ENCODE measurements at regions not wholly inside any gene's neighbourhood (a gene's known extent, or its start where the extent isn't known, plus 50 kb on each side); places are given as distances from the start of the nearest gene placed in this dataset.

DNA sequence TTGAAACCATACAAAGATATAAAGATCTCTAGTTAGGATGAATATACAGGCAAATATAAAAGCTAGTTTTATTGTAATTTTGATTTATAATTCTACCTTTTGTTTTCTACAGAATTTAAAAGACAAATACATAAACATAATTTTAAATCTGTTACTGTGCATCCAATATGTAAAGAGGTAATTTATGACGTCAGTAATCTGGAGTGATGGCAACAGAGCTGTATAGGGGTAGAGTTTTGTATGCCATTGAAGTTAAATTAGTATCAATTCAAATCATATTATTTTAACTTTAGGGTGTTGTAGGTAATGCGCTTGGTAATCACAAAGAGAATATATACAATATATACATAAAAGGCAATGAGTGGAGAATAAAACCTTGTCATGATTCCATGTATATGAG, 183.7 kb upstream of the ARHGAP24 start:
- WGBS, 2 donors (ENCODE audit: extremely low coverage in 2 of 2, insufficient read length in 2 of 2, insufficient replicate concordance in 1 of 2) = no CpG with 5 or more reads among the region's 2 CpGs
- Histone ChIP-seq H3K36me3 (replicated peaks in 1 of 2; ENCODE audit: control insufficient read depth in 2 of 2, insufficient read depth in 2 of 2, low read length in 2 of 2) (no peaks in the 10 kb centered on the region), H3K23ac (ENCODE audit: low read depth, low read length, poor library complexity) (no peak overlapping the region), H2BK12ac (ENCODE audit: low read length) (no peak overlapping the region), H3K4ac (ENCODE audit: low read length) (no peak overlapping the region), H3K9ac (ENCODE audit: low read depth, low read length, poor library complexity) (no peak overlapping the region), H4K8ac (ENCODE audit: low read depth, low read length) (no peak overlapping the region), H3K4me1 (ENCODE audit: control insufficient read depth in 2 of 2, insufficient read depth in 1 of 2, low read depth in 1 of 2, low read length in 2 of 2) (no peaks in the 10 kb centered on the region), H3K4me2 (ENCODE audit: insufficient read depth, low read length, poor library complexity, severe bottlenecking) (no peak overlapping the region), H3K79me1 (ENCODE audit: low read depth, low read length) (no peaks in the 10 kb centered on the region), H3K9me3 (replicated peaks in 1 of 2; ENCODE audit: control insufficient read depth in 2 of 2, insufficient read depth in 1 of 2, low read depth in 1 of 2, low read length in 2 of 2) (no peaks in the 10 kb centered on the region), H3K27ac (replicated peaks; ENCODE audit: low read length) (no peak overlapping the region), H3K14ac (ENCODE audit: low read length) (no peak overlapping the region), H2BK15ac (ENCODE audit: low read length) (no peak overlapping the region), H2BK5ac (ENCODE audit: low read length) (no peak overlapping the region), H3K18ac (ENCODE audit: low read length) (no peak overlapping the region), H2AK5ac (ENCODE audit: low read depth, low read length) (no peak overlapping the region), H3K27me3 (ENCODE audit: control insufficient read depth in 3 of 3, insufficient read depth in 3 of 3, low read depth in 1 of 3, low read length in 3 of 3) (no peaks in the 10 kb centered on the region), H4K91ac (ENCODE audit: low read depth, low read length, poor library complexity) (no peak overlapping the region), H2BK120ac (ENCODE audit: low read depth, low read length) (no peak overlapping the region), H2AFZ (ENCODE audit: low read length) (no peak overlapping the region), H3K4me3 (ENCODE audit: low read length in 2 of 2) (no peak overlapping the region)
- no peak for DNase-seq (ENCODE audit: low spot score)

- no peaks in the 10 kb centered on the region for H3K9me3 ChIP-seq (replicated peaks in 1 of 2; ENCODE audit: control insufficient read depth in 2 of 2, insufficient read depth in 1 of 2, low read depth in 1 of 2, low read length in 2 of 2)
- no CpG with 5 or more reads among the region's 2 CpGs for WGBS, 2 donors (ENCODE audit: extremely low coverage in 2 of 2, insufficient read length in 2 of 2, insufficient replicate concordance in 1 of 2)
These were observed 176.9 kb upstream of the ARHGAP24 start for GRCh38 chr4:85298037-85298436.

GRCh38 chr4:85302193-85302736, 172.7 kb upstream of the ARHGAP24 start:
- Histone ChIP-seq H2BK120ac (ENCODE audit: low read depth, low read length) (no peak overlapping the region), H4K8ac (ENCODE audit: low read depth, low read length) (no peak overlapping the region), H2BK15ac (ENCODE audit: low read length) (no peak overlapping the region), H3K23ac (ENCODE audit: low read depth, low read length, poor library complexity) (peak overlapping the region; percentile 75), H3K4me3 (ENCODE audit: low read length in 2 of 2) (no peak overlapping the region), H3K4me1 (ENCODE audit: control insufficient read depth in 2 of 2, insufficient read depth in 1 of 2, low read depth in 1 of 2, low read length in 2 of 2) (peaks cover 9 to 10% of the 10 kb centered on the region in 2 donors), H3K27me3 (ENCODE audit: control insufficient read depth in 3 of 3, insufficient read depth in 3 of 3, low read depth in 1 of 3, low read length in 3 of 3) (no peaks in the 10 kb centered on the region), H4K91ac (ENCODE audit: low read depth, low read length, poor library complexity) (no peak overlapping the region), H3K79me1 (ENCODE audit: low read depth, low read length) (no peaks in the 10 kb centered on the region), H2BK12ac (ENCODE audit: low read length) (no peak overlapping the region), H3K9ac (ENCODE audit: low read depth, low read length, poor library complexity) (no peak overlapping the region), H3K9me3 (replicated peaks in 1 of 2; ENCODE audit: control insufficient read depth in 2 of 2, insufficient read depth in 1 of 2, low read depth in 1 of 2, low read length in 2 of 2) (no peaks in the 10 kb centered on the region), H3K27ac (replicated peaks; ENCODE audit: low read length) (no peak overlapping the region), H2AK5ac (ENCODE audit: low read depth, low read length) (no peak overlapping the region), H2AFZ (ENCODE audit: low read length) (peak overlapping the region; percentile 74), H2BK5ac (ENCODE audit: low read length) (no peak overlapping the region), H3K14ac (ENCODE audit: low read length) (peak overlapping the region; percentile 47), H3K18ac (ENCODE audit: low read length) (peak overlapping the region; percentile 0), H3K4me2 (ENCODE audit: insufficient read depth, low read length, poor library complexity, severe bottlenecking) (no peak overlapping the region), H3K4ac (ENCODE audit: low read length) (no peak overlapping the region), H3K36me3 (replicated peaks in 1 of 2; ENCODE audit: control insufficient read depth in 2 of 2, insufficient read depth in 2 of 2, low read length in 2 of 2) (no peaks in the 10 kb centered on the region)
- no CpG with 5 or more reads among the region's 3 CpGs for WGBS, 2 donors (ENCODE audit: extremely low coverage in 2 of 2, insufficient read length in 2 of 2, insufficient replicate concordance in 1 of 2)
- DNase-seq (ENCODE audit: low spot score) = no peak

More at GRCh38 chr4:85298037-85298436, 176.9 kb upstream of the ARHGAP24 start:
- H2AFZ ChIP-seq (ENCODE audit: low read length) = no peak overlapping the region
- H3K9ac ChIP-seq (ENCODE audit: low read depth, low read length, poor library complexity) = no peak overlapping the region
- no peak overlapping the region for H3K4ac ChIP-seq (ENCODE audit: low read length)
- no peak overlapping the region for H4K8ac ChIP-seq (ENCODE audit: low read depth, low read length)
- H3K27me3 ChIP-seq (ENCODE audit: control insufficient read depth in 3 of 3, insufficient read depth in 3 of 3, low read depth in 1 of 3, low read length in 3 of 3) = no peaks in the 10 kb centered on the region
- no peak for DNase-seq (ENCODE audit: low spot score)
- H4K91ac ChIP-seq (ENCODE audit: low read depth, low read length, poor library complexity) = no peak overlapping the region
- no peak overlapping the region for H2BK120ac ChIP-seq (ENCODE audit: low read depth, low read length)
- H3K4me1 ChIP-seq (ENCODE audit: control insufficient read depth in 2 of 2, insufficient read depth in 1 of 2, low read depth in 1 of 2, low read length in 2 of 2) = peaks cover 8 to 10% of the 10 kb centered on the region in 2 donors
- no peak overlapping the region for H3K23ac ChIP-seq (ENCODE audit: low read depth, low read length, poor library complexity)
- H2AK5ac ChIP-seq (ENCODE audit: low read depth, low read length) = no peak overlapping the region
- H2BK15ac ChIP-seq (ENCODE audit: low read length) = no peak overlapping the region
- no peak overlapping the region for H3K14ac ChIP-seq (ENCODE audit: low read length)
- H3K27ac ChIP-seq (replicated peaks; ENCODE audit: low read length) = no peak overlapping the region
- no peak overlapping the region for H2BK5ac ChIP-seq (ENCODE audit: low read length)
- H3K4me3 ChIP-seq (ENCODE audit: low read length in 2 of 2) = no peak overlapping the region
- no peaks in the 10 kb centered on the region for H3K36me3 ChIP-seq (replicated peaks in 1 of 2; ENCODE audit: control insufficient read depth in 2 of 2, insufficient read depth in 2 of 2, low read length in 2 of 2)
- H2BK12ac ChIP-seq (ENCODE audit: low read length) = no peak overlapping the region
- H3K79me1 ChIP-seq (ENCODE audit: low read depth, low read length) = no peaks in the 10 kb centered on the region
- no peak overlapping the region for H3K4me2 ChIP-seq (ENCODE audit: insufficient read depth, low read length, poor library complexity, severe bottlenecking)
- no peak overlapping the region for H3K18ac ChIP-seq (ENCODE audit: low read length)

- no peak overlapping the region for H2BK12ac ChIP-seq (ENCODE audit: low read length)
- WGBS, 2 donors (ENCODE audit: extremely low coverage in 2 of 2, insufficient read length in 2 of 2, insufficient replicate concordance in 1 of 2) = no CpG with 5 or more reads among the region's 4 CpGs
- no peak for DNase-seq (ENCODE audit: low spot score)
These were observed 172.2 kb upstream of the ARHGAP24 start for GRCh38 chr4:85302756-85303155.

More at GRCh38 chr4:85302756-85303155, 172.2 kb upstream of the ARHGAP24 start:
- no peak overlapping the region for H3K27ac ChIP-seq (replicated peaks; ENCODE audit: low read length)
- H3K23ac ChIP-seq (ENCODE audit: low read depth, low read length, poor library complexity) = no peak overlapping the region
- no peaks in the 10 kb centered on the region for H3K9me3 ChIP-seq (replicated peaks in 1 of 2; ENCODE audit: control insufficient read depth in 2 of 2, insufficient read depth in 1 of 2, low read depth in 1 of 2, low read length in 2 of 2)
- H2BK120ac ChIP-seq (ENCODE audit: low read depth, low read length) = no peak overlapping the region
- no peak overlapping the region for H3K4me2 ChIP-seq (ENCODE audit: insufficient read depth, low read length, poor library complexity, severe bottlenecking)
- H3K4me3 ChIP-seq (ENCODE audit: low read length in 2 of 2) = no peak overlapping the region
- H2AFZ ChIP-seq (ENCODE audit: low read length) = peak overlapping the region; percentile 74
- no peak overlapping the region for H3K9ac ChIP-seq (ENCODE audit: low read depth, low read length, poor library complexity)
- H3K18ac ChIP-seq (ENCODE audit: low read length) = peak overlapping the region; percentile 0
- H4K91ac ChIP-seq (ENCODE audit: low read depth, low read length, poor library complexity) = no peak overlapping the region
- H3K4ac ChIP-seq (ENCODE audit: low read length) = no peak overlapping the region
- H3K27me3 ChIP-seq (ENCODE audit: control insufficient read depth in 3 of 3, insufficient read depth in 3 of 3, low read depth in 1 of 3, low read length in 3 of 3) = no peaks in the 10 kb centered on the region
- no peaks in the 10 kb centered on the region for H3K79me1 ChIP-seq (ENCODE audit: low read depth, low read length)
- peaks cover 9 to 10% of the 10 kb centered on the region in 2 donors for H3K4me1 ChIP-seq (ENCODE audit: control insufficient read depth in 2 of 2, insufficient read depth in 1 of 2, low read depth in 1 of 2, low read length in 2 of 2)
- no peak overlapping the region for H4K8ac ChIP-seq (ENCODE audit: low read depth, low read length)
- H2BK15ac ChIP-seq (ENCODE audit: low read length) = no peak overlapping the region
- no peak overlapping the region for H2AK5ac ChIP-seq (ENCODE audit: low read depth, low read length)
- peak overlapping the region; percentile 47 for H3K14ac ChIP-seq (ENCODE audit: low read length)
- no peak overlapping the region for H2BK5ac ChIP-seq (ENCODE audit: low read length)
- H3K36me3 ChIP-seq (replicated peaks in 1 of 2; ENCODE audit: control insufficient read depth in 2 of 2, insufficient read depth in 2 of 2, low read length in 2 of 2) = no peaks in the 10 kb centered on the region
